HG03159 (cell line): ENCODE measurements at regions not wholly inside any gene's neighbourhood (a gene's known extent, or its start where the extent isn't known, plus 50 kb on each side); places are given as distances from the start of the nearest gene placed in this dataset.

Experiments used
- ATAC-seq: cut with Tn5 transposase; IDR thresholded peaks from one replicate; pipeline ENCODE4 v1.9.1; 2021; ENCODE audit warnings: mild to moderate bottlenecking, moderate library complexity; ENCODE audit not compliant: unreplicated experiment

- ATAC-seq: no peak
Observed at GRCh38 chr9:36728651-36729520, 156.2 kb downstream of the MELK start.

- no peak for ATAC-seq
Observed at GRCh38 chr9:36729906-36730305, 157.2 kb downstream of the MELK start.

- no peak for ATAC-seq
Observed at GRCh38 chr9:36730414-36730813, 157.7 kb downstream of the MELK start.

GRCh38 chr9:36731068-36731956, 158.6 kb downstream of the MELK start:
- no peak for ATAC-seq

GRCh38 chr9:36734737-36735136, 162.0 kb downstream of the MELK start:
- no peak for ATAC-seq

GRCh38 chr9:36736648-36737047, 164.0 kb downstream of the MELK start:
- ATAC-seq: no peak

- ATAC-seq: no peak
Observed at GRCh38 chr9:36738318-36738976, 165.8 kb downstream of the MELK start.

- ATAC-seq: no peak
Observed at GRCh38 chr9:36739373-36740116, 166.8 kb downstream of the MELK start.

GRCh38 chr9:36742264-36742663, 169.6 kb downstream of the MELK start:
- no peak for ATAC-seq

- no peak for ATAC-seq
Observed at GRCh38 chr9:36744678-36745077, 172.0 kb downstream of the MELK start.

- ATAC-seq: no peak
Observed at GRCh38 chr9:36745977-36746376, 173.3 kb downstream of the MELK start.

GRCh38 chr9:36746415-36746814, 173.7 kb downstream of the MELK start:
- ATAC-seq: no peak

- ATAC-seq: no peak
Observed at GRCh38 chr9:36748322-36748899, 175.7 kb downstream of the MELK start.

- ATAC-seq: no peak
Observed at GRCh38 chr9:36749461-36749860, 176.8 kb downstream of the MELK start.

GRCh38 chr9:36750630-36751029, 177.9 kb downstream of the MELK start:
- no peak for ATAC-seq

- no peak for ATAC-seq
Observed at GRCh38 chr9:36755019-36755418, 182.3 kb downstream of the MELK start.

GRCh38 chr9:36759141-36759540, 186.4 kb downstream of the MELK start:
- ATAC-seq: no peak

GRCh38 chr9:36759976-36760375, 187.3 kb downstream of the MELK start:
- ATAC-seq: no peak

GRCh38 chr9:36760667-36761420, 188.1 kb downstream of the MELK start:
- ATAC-seq: no peak

GRCh38 chr9:36762958-36763357, 190.3 kb downstream of the MELK start:
- ATAC-seq: no peak
